ENCODE measurements at regions not wholly inside any gene's neighbourhood (a gene's known extent, or its start where the extent isn't known, plus 50 kb on each side); places are given as distances from the start of the nearest gene placed in this dataset.

DNA sequence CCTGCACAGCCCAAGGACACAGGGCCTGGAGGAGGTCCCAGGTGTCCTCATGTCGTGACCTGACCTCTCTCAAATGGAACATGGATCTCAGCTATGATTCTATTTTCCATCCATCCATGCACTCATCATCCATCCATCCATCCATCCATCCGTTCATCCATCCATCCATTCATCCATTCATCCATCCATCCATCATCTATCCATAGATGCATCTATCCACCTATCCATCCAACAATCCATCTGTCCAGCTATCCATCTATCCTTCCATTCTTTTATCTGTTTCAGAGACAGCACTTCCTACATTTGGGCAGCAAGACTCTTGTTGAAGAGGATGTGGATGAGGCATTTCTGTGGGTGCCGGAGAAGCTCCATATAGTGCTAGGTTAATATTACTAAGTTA lies 86.7 kb downstream of the SCGB2B2 start:
- Mint-ChIP-seq H3K9me3 (ENCODE audit: low read depth) (peaks cover 42% of the 10 kb centered on the region), H3K4me3 (ENCODE audit: unreplicated experiment) (no peak overlapping the region), H3K4me1 (ENCODE audit: low read depth) (no peaks in the 10 kb centered on the region), H3K27ac (ENCODE audit: unreplicated experiment) (no peak overlapping the region), H3K27me3 (ENCODE audit: low read depth) (no peaks in the 10 kb centered on the region), H3K36me3 (ENCODE audit: low read depth) (no peaks in the 10 kb centered on the region)
- no peak for DNase-seq (ENCODE audit: low spot score)
- TF ChIP-seq, protein P1, sequence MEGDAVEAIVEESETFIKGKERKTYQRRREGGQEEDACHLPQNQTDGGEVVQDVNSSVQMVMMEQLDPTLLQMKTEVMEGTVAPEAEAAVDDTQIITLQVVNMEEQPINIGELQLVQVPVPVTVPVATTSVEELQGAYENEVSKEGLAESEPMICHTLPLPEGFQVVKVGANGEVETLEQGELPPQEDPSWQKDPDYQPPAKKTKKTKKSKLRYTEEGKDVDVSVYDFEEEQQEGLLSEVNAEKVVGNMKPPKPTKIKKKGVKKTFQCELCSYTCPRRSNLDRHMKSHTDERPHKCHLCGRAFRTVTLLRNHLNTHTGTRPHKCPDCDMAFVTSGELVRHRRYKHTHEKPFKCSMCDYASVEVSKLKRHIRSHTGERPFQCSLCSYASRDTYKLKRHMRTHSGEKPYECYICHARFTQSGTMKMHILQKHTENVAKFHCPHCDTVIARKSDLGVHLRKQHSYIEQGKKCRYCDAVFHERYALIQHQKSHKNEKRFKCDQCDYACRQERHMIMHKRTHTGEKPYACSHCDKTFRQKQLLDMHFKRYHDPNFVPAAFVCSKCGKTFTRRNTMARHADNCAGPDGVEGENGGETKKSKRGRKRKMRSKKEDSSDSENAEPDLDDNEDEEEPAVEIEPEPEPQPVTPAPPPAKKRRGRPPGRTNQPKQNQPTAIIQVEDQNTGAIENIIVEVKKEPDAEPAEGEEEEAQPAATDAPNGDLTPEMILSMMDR (IDR thresholded peaks at IDR 0.05) = no peak

DNA sequence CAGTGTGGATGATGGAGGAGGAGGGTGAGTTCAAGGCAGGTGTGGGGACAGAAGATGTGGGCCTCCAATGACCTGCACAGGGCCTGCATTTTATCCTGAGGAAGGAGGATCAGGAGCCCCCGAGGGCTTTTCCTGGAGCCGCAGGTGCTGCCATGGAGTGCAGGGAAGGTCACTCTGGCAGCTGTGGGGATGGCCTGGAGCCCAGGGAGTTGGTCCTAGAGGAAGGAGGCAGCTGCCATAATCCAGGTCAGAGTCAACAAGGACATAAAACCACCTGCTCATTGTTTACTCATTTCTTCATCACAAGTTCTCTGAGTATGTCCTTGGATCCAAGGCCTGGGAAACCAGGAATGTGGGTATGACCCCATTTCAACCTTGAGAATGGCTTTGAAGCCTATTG lies 87.2 kb downstream of the SCGB2B2 start:
- H3K9me3 Mint-ChIP-seq (ENCODE audit: low read depth) = peaks cover 44% of the 10 kb centered on the region
- no peaks in the 10 kb centered on the region for H3K36me3 Mint-ChIP-seq (ENCODE audit: low read depth)
- H3K4me3 Mint-ChIP-seq (ENCODE audit: unreplicated experiment) = no peak overlapping the region

DNA sequence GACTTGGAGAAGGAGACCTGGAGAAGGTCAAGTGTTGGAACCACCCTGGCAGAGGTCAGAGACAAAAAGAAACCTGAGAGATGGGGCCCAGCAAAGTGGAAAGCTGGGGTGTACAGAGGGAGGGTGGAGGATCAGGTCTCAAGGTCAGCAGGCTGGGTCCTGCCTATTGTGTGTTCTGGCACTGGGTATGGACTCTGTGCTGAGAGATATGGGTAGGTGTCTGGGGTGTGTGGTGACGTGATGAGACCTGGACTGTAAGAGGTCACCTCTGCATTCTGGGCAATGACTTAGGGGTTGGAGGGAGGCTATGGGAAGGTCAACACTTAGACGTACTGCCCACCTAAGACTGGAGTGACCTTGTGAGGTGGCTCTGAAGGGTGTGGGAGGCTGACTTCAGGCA lies 88.1 kb downstream of the SCGB2B2 start:
- DNase-seq (ENCODE audit: low spot score) = no peak
- Mint-ChIP-seq H3K4me3 (ENCODE audit: unreplicated experiment) (no peak overlapping the region), H3K36me3 (ENCODE audit: low read depth) (no peaks in the 10 kb centered on the region), H3K9me3 (ENCODE audit: low read depth) (peaks cover 51% of the 10 kb centered on the region), H3K27me3 (ENCODE audit: low read depth) (no peaks in the 10 kb centered on the region), H3K27ac (ENCODE audit: unreplicated experiment) (no peak overlapping the region), H3K4me1 (ENCODE audit: low read depth) (no peaks in the 10 kb centered on the region)
- TF ChIP-seq, protein P1 (IDR thresholded peaks at IDR 0.05) = no peak

More for the DNA sequence above, 87.2 kb downstream of the SCGB2B2 start:
- TF ChIP-seq, protein P1 (IDR thresholded peaks at IDR 0.05) = no peak
- Mint-ChIP-seq H3K4me1 (ENCODE audit: low read depth) (no peaks in the 10 kb centered on the region), H3K27me3 (ENCODE audit: low read depth) (no peaks in the 10 kb centered on the region), H3K27ac (ENCODE audit: unreplicated experiment) (no peak overlapping the region)
- no peak for DNase-seq (ENCODE audit: low spot score)

DNA sequence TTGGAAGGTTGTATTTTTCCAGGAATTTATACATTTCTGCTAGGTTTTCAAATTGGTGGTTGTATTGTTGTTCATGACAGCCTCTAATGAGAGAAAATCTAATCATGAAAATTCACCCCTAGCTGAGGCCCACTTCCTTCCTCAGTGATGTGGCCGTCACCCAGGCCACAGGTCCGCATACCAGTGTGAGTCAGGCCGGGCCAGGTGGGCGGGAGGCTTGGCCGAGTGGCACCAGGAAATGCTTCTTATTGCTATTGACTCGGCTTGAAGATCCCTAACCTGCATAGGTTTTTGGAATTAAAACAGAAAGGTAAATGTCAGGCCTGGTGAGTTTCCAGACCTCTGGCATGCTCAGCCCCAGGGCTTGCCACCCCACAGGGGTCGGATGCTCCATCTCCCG lies 88.7 kb downstream of the SCGB2B2 start:
- TF ChIP-seq, protein P1 (IDR thresholded peaks at IDR 0.05) = no peak
- no peaks in the 10 kb centered on the region for H3K4me1 Mint-ChIP-seq (ENCODE audit: low read depth)
- H3K9me3 Mint-ChIP-seq (ENCODE audit: low read depth) = peaks cover 53% of the 10 kb centered on the region
- DNase-seq (ENCODE audit: low spot score) = no peak
- H3K27ac Mint-ChIP-seq (ENCODE audit: unreplicated experiment) = no peak overlapping the region
- H3K27me3 Mint-ChIP-seq (ENCODE audit: low read depth) = no peaks in the 10 kb centered on the region
- no peaks in the 10 kb centered on the region for H3K36me3 Mint-ChIP-seq (ENCODE audit: low read depth)
- no peak overlapping the region for H3K4me3 Mint-ChIP-seq (ENCODE audit: unreplicated experiment)

DNA sequence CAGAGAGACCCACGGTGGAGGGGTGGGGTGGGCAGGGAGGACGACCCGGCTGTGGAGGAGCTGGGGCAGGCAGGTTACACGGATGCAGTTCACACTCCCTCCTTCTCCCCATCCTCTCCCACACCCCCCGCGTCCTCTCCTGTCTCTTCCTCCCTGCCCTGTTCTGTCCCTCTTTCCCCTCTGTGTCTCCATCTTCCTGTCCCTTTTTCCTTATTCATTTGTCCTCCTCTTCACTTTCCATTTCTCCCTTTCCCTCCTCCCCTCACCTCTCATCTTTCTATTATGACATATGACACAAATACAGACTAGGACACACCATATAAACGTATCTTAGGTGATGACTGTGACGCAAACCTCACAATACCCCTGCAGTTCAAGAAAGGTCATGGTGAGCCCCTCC lies 96.6 kb downstream of the SCGB2B2 start:
- Mint-ChIP-seq H3K9me3 (ENCODE audit: low read depth) (peaks cover 29% of the 10 kb centered on the region), H3K27me3 (ENCODE audit: low read depth) (no peaks in the 10 kb centered on the region), H3K4me3 (ENCODE audit: unreplicated experiment) (no peak overlapping the region), H3K27ac (ENCODE audit: unreplicated experiment) (no peak overlapping the region), H3K36me3 (ENCODE audit: low read depth) (peaks cover 3% of the 10 kb centered on the region), H3K4me1 (ENCODE audit: low read depth) (no peaks in the 10 kb centered on the region)
- TF ChIP-seq, protein P1 (IDR thresholded peaks at IDR 0.05) = no peak
- DNase-seq (ENCODE audit: low spot score) = no peak
